ENCODE measurements at regions not wholly inside any gene's neighbourhood (a gene's known extent, or its start where the extent isn't known, plus 50 kb on each side); places are given as distances from the start of the nearest gene placed in this dataset.
"Not testable (repeated sequence)": the region's sequence is repeated elsewhere in the genome, so short reads cannot be mapped to it uniquely, and the experiment has no call there.

- DNase-seq (ENCODE audit: low read depth in 3 of 3): no peak
Measured at GRCh38 chr1:14392161-14392858, 206.2 kb upstream of the KAZN start.

DNA sequence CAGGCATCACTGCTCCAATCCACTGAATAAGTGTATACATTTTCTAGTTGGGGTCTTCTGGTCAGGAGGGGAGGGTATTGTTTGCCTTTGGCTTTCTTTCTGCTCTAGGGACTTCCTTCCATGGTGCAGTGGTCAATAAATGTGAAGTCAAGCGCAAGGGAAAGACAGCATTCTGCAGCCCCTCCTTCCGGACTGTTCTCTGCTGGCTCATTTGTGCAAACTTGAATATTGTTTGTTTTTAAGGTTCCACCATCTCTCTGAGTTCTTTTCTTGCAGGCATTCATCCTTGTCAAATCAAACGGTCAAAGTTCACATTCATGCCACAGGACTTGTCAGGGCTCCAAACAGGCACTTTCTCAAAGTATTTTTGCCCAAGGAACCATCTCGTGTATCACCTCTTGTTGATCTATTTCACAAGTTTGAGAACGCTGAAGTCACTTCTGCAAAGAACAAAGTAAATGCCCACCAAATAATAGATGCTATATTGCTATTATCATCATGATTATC, 205.6 kb upstream of the KAZN start:
- no peak for DNase-seq (ENCODE audit: low read depth in 3 of 3)

- DNase-seq (ENCODE audit: low read depth in 3 of 3): no peak
Measured at GRCh38 chr1:14396100-14396499, 202.4 kb upstream of the KAZN start.

GRCh38 chr1:14403961-14404645, 194.4 kb upstream of the KAZN start:
- DNase-seq (ENCODE audit: low read depth in 3 of 3): no peak

DNA sequence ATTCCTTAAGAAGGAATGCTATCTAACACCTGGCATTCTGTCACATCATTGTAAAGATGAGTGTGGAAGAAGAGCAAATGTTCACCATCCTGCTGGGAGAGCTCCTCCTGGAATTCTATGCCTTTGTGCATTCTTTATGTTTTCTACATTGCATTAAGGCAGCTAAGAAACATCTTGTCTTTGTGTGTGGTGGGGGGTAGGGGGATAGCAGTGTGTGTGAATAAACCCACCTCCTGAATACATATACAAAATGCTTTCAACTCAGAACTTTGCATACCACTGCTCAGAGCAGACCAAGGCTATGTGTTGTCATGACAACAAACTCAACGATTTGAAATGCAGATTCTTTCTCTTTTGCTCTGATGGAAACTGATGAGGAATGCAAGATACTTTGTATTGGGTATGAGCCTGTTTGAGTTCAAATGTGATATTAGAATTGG, 193.6 kb upstream of the KAZN start:
- DNase-seq (ENCODE audit: low read depth in 3 of 3): no peak

GRCh38 chr1:14412235-14412634, 186.2 kb upstream of the KAZN start:
- no peak for DNase-seq (ENCODE audit: low read depth in 3 of 3)

- DNase-seq (ENCODE audit: low read depth in 3 of 3): no peak
Measured at GRCh38 chr1:14413819-14414490, 184.5 kb upstream of the KAZN start.

DNA sequence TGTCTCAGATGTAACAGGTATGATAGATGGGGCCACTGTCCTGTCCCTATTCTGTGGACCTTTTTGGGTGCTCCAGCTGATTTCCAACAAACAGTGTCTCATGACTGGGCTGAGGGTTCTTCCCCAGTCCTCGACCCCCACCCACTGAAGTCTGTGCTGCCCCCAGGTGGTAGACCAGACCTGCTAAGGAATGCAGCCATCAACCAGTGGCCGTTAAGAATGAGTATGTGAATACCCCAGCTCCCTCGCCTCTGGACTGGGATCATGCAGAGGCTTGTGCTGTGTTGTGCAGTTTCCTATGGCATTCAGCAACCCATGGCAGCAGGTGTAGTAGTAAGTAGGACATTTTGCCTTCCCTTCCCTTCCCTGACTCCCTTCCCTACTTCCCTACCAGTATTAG, 183.1 kb upstream of the KAZN start:
- no peak for DNase-seq (ENCODE audit: low read depth in 3 of 3)

DNA sequence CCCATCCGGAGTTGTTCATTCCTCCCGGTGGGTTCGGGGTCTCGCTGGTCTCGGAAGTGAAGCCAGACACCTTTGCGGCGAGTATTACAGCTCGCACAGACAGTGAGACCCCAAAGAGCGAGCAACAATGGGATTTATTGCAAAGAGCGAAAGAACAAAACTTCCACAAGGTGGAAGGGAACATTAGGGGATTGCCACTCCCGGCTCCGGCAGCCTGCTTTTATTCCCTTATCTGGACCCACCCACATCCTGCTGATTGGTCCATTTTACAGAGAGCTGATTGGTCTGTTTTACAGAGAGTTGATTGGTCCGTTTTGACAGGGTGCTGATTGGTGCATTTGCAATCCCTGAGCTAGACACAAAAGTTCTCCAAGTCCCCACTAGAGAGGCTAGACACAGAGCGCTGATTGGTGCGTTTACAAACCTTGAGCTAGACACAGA, 178.7 kb upstream of the KAZN start:
- DNase-seq (ENCODE audit: low read depth in 3 of 3): not testable (repeated sequence)

GRCh38 chr1:14420686-14421085, 177.8 kb upstream of the KAZN start:
- no peak for DNase-seq (ENCODE audit: low read depth in 3 of 3)

GRCh38 chr1:14421295-14421976, 177.0 kb upstream of the KAZN start:
- DNase-seq (ENCODE audit: low read depth in 3 of 3): no peak

GRCh38 chr1:14421977-14422609, 176.4 kb upstream of the KAZN start:
- no peak for DNase-seq (ENCODE audit: low read depth in 3 of 3)

- DNase-seq (ENCODE audit: low read depth in 3 of 3): no peak
Measured at GRCh38 chr1:14424325-14425002, 174.0 kb upstream of the KAZN start.

DNA sequence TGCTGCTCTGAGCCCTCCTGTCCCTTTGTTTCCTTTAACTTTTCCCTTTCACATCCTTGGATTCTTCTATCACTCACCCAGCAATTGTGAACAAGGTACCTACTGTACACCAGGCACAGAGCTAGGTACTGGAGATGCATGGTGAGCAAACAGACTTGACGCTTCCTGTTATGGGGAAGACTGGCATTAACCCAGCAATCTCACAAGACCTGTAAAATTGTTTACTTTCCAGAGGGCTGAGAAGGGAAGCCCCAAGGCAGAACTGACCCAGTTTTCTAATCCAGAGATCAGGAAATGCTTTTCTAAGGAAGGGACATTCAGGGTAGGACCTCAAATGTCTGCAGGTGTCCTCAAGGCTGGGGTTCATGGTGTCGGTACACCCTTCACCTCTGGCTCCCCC, 171.6 kb upstream of the KAZN start:
- DNase-seq (ENCODE audit: low read depth in 3 of 3): no peak

DNA sequence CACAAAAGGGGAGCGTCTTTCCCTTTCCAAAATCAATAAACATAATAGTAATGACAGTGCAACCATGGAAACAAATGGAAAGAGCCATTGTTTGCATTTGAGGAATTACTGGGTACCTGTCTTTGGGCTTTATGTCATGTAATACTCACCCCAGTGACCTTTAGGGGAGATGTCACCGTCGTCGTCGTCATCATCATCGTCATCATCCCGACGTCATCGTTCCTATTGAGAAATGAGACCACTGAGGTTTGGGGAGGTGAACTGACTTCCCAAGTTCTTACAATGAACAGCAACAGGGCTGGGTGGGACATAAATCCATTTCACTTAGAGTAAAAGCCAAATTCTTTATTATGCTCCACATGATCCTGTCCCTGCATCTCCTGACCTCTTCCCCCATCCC, 168.9 kb upstream of the KAZN start:
- DNase-seq (ENCODE audit: low read depth in 3 of 3): no peak

DNA sequence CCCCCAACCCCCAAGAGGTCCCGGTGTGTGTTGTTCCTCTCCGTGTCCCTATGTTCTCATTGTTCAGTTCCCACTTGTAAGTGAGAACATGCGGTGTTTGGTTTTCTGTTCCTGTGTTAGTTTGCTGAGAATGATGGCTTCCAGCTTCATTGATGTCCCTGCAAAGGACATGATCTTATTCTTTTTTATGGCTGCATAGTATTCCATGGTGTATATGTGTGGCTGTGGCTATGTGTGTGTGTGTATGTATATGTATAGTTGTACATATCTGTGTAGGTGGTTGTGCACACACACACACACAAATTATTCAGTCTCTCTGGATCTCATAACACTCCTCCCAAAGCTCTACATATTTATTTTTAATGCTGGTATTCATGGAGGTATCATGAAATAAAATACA, 165.8 kb upstream of the KAZN start:
- DNase-seq (ENCODE audit: low read depth in 3 of 3): not testable (repeated sequence)

- no peak for DNase-seq (ENCODE audit: low read depth in 3 of 3)
Measured at GRCh38 chr1:14435368-14436023, 163.0 kb upstream of the KAZN start.

GRCh38 chr1:14437417-14437918, 161.0 kb upstream of the KAZN start:
- no peak for DNase-seq (ENCODE audit: low read depth in 3 of 3)

- DNase-seq (ENCODE audit: low read depth in 3 of 3): no peak
Measured at GRCh38 chr1:14438127-14438769, 160.2 kb upstream of the KAZN start.

GRCh38 chr1:14439015-14439414, 159.5 kb upstream of the KAZN start:
- DNase-seq (ENCODE audit: low read depth in 3 of 3): no peak

Data from stimulated activated CD4-positive, alpha-beta T cell treated with anti-CD3 and anti-CD28 coated beads, TNF-alpha, amount 100 ng/mL, for 4 hours (primary cell).